Transverse colon (tissue), 4 donors: ENCODE measurements at regions not wholly inside any gene's neighbourhood (a gene's known extent, or its start where the extent isn't known, plus 50 kb on each side); places are given as distances from the start of the nearest gene placed in this dataset.

Experiments
- DNase-seq: peaks from one replicate; pipeline ENCODE4 v3.0.0-alpha.2; 2019
- H3K27ac ChIP-seq, 4 donors: fragments of 200-600 bp; sonication (generic); 2 replicates each; pipeline ENCODE4 v1.5.1; 2016 to 2018; ENCODE audit warnings: inconsistent platforms in 4 of 4
- H3K27me3 ChIP-seq: fragments of 200-600 bp; sonication (generic); 2 replicates; pipeline ENCODE4 v1.5.1; 2017; ENCODE audit warnings: inconsistent platforms
- H3K36me3 ChIP-seq, 4 donors: fragments of 200-600 bp; sonication (generic); 2 replicates each; pipeline ENCODE4 v1.5.1; 2017 to 2019; ENCODE audit warnings: inconsistent platforms in 4 of 4
- H3K4me1 ChIP-seq, 4 donors: fragments of 200-600 bp; sonication (generic); 2 replicates each; pipeline ENCODE4 v1.5.1; 2017 to 2020; ENCODE audit warnings: inconsistent platforms in 4 of 4
- H3K4me3 ChIP-seq, 4 donors: fragments of 200-600 bp; sonication (generic); 1 replicate in 1 of 4; 2 replicates in 3 of 4; pipeline versions ENCODE4 v1.5.1 to v1.6.1; 2017 to 2019; ENCODE audit warnings: inconsistent platforms in 4 of 4
- H3K9me3 ChIP-seq, 2 donors: fragments of 200-600 bp; sonication (generic); 2 replicates each; pipeline ENCODE4 v1.5.1; 2017 to 2019; ENCODE audit warnings: inconsistent platforms in 2 of 2
- CTCF ChIP-seq, 5 experiments: fragments of 200-600 bp in 3 of 5; fragments of 450-650 bp in 2 of 5; sonication (generic) in 3 of 5; IDR thresholded peaks; 1 replicate in 2 of 5; 2 replicates in 3 of 5; pipeline ENCODE4 v1.5.1; 2016 to 2017; ENCODE audit warnings: antibody characterized with exemption in 5 of 5, inconsistent platforms in 3 of 5, mild to moderate bottlenecking in 2 of 5, moderate library complexity in 1 of 5
- EP300 ChIP-seq: sonication (generic); formaldehyde crosslinking; IDR thresholded peaks from one replicate; pipeline ENCODE4 v1.6.1; 2017; ENCODE audit warnings: antibody characterized with exemption, low read depth
- POLR2A ChIP-seq: fragments of 450-650 bp; IDR thresholded peaks from one replicate; pipeline ENCODE4 v1.6.1; 2016; ENCODE audit warnings: antibody characterized with exemption, mild to moderate bottlenecking, moderate library complexity
- POLR2AphosphoS5 ChIP-seq, 3 donors: sonication (generic); formaldehyde crosslinking; IDR thresholded peaks; one replicate each; pipeline ENCODE4 v1.6.1; 2016; ENCODE audit warnings: antibody characterized with exemption in 3 of 3
- WGBS, 2 donors: methylation state at CpG; one replicate each; pipeline ENCODE4 v1.1.5; 2018; ENCODE audit warnings: low coverage in 1 of 2; 5-methylcytosine and 5-hydroxymethylcytosine counted together
- in situ Hi-C, 4 donors: fragments of 200-750 bp; cut with MboI; loops; one replicate each; pipeline versions ENCODE4 v1.15.0 to v1.15.1; 2017; ENCODE audit warnings: low sequenced_read_pairs in 3 of 4, low pct_ligation_motif_present in 1 of 4, low pct_unique_long_range_greater_than_20kb in 1 of 4
- intact Hi-C: fragments of 100-400 bp; cut with DNase I; formaldehyde crosslinking; loops from one replicate; pipeline ENCODE4 v1.15.1; 2023; ENCODE audit warnings: low total_unique reads

- Histone ChIP-seq H3K27ac (no peak overlapping the region), H3K36me3 (no peaks in the 10 kb centered on the region), H3K4me3 (no peak overlapping the region), H3K27me3 (no peaks in the 10 kb centered on the region), H3K4me1 (no peaks in the 10 kb centered on the region), H3K9me3 (no peaks in the 10 kb centered on the region)
- intact Hi-C loops: no loop called here
- TF ChIP-seq POLR2A (no peak), CTCF (IDR thresholded peaks at IDR 0.05) (no peak), EP300 (no peak), POLR2AphosphoS5 (IDR thresholded peaks at IDR 0.05) (no peak)
- in situ Hi-C loops: no loop called here
- DNase-seq: no peak
- 85% methylated on average over 14 of the region's 14 CpGs; no CpG with 5 or more reads in 1 of the 2 donors for whole genome bisulfite sequencing, 2 donors
Measured at GRCh38 chr22:48748860-48749554, 1078.7 kb downstream of the BRD1 start.

GRCh38 chr22:48748113-48748859 is 1079.4 kb downstream of the BRD1 start:
- intact Hi-C loops (no loop called here), in situ Hi-C loops (no loop called here)
- no peaks in the 10 kb centered on the region for H3K27me3 ChIP-seq
- H3K4me1 ChIP-seq: no peaks in the 10 kb centered on the region
- H3K4me3 ChIP-seq: no peak overlapping the region
- H3K9me3 ChIP-seq: no peaks in the 10 kb centered on the region
- H3K36me3 ChIP-seq: no peaks in the 10 kb centered on the region
- no peak overlapping the region for H3K27ac ChIP-seq
- no peak for DNase-seq
- no peak for TF ChIP-seq EP300
- 70 to 80% methylated on average over 2 to 11 of the region's 20 CpGs for WGBS, 2 donors

GRCh38 chr22:48746789-48747425 is 1080.8 kb downstream of the BRD1 start:
- intact Hi-C loops: no loop called here
- WGBS, 2 donors: 87% methylated on average over 13 of the region's 13 CpGs; no CpG with 5 or more reads in 1 of the 2 donors
- Histone ChIP-seq H3K4me3 (no peak overlapping the region), H3K9me3 (no peaks in the 10 kb centered on the region), H3K36me3 (no peaks in the 10 kb centered on the region), H3K27ac (no peak overlapping the region), H3K4me1 (no peaks in the 10 kb centered on the region), H3K27me3 (no peaks in the 10 kb centered on the region)
- no peak for DNase-seq
- TF ChIP-seq POLR2AphosphoS5 (IDR thresholded peaks at IDR 0.05): no peak
- TF ChIP-seq POLR2A: no peak
- in situ Hi-C loops: no loop called here

GRCh38 chr22:48745842-48746788 is 1081.6 kb downstream of the BRD1 start:
- 71 to 74% methylated on average over 5 to 31 of the region's 32 CpGs for WGBS, 2 donors
- no peaks in the 10 kb centered on the region for H3K27me3 ChIP-seq
- in situ Hi-C loops: no loop called here
- no peak overlapping the region for H3K4me3 ChIP-seq
- DNase-seq: no peak
- no peaks in the 10 kb centered on the region for H3K4me1 ChIP-seq
- intact Hi-C loops: no loop called here
- no peaks in the 10 kb centered on the region for H3K9me3 ChIP-seq
- no peak overlapping the region for H3K27ac ChIP-seq
- no peaks in the 10 kb centered on the region for H3K36me3 ChIP-seq
- TF ChIP-seq EP300 (no peak), CTCF (IDR thresholded peaks at IDR 0.05) (no peak), POLR2A (no peak), POLR2AphosphoS5 (IDR thresholded peaks at IDR 0.05) (no peak)
